Activated naive CD4-positive, alpha-beta T cell treated with anti-CD3 and anti-CD28 coated beads for 36 hours (primary cell): ENCODE measurements at regions not wholly inside any gene's neighbourhood (a gene's known extent, or its start where the extent isn't known, plus 50 kb on each side); places are given as distances from the start of the nearest gene placed in this dataset.

Experiments used
- CTCF ChIA-PET: fragments of 350-600 bp; sonication (Branson Sonifier 250); formaldehyde crosslinking; loops from one replicate; lab custom pipeline; 2021; ENCODE audit warnings: antibody characterized with exemption; lab: Charles Lee
- DNase-seq: peaks from one replicate; pipeline ENCODE4 v3.0.0-alpha.2; 2020
- H3K27ac Mint-ChIP-seq: one replicate; pipeline ENCODE4 v1.8.0; 2021; ENCODE audit warnings: mild to moderate bottlenecking, mixed read lengths
- H3K27me3 Mint-ChIP-seq: one replicate; pipeline ENCODE4 v1.8.0; 2021; ENCODE audit warnings: low read depth, mixed read lengths
- H3K36me3 Mint-ChIP-seq: one replicate; pipeline ENCODE4 v1.8.0; 2021; ENCODE audit warnings: low read depth, mixed read lengths
- H3K4me1 Mint-ChIP-seq: one replicate; pipeline ENCODE4 v1.8.0; 2021; ENCODE audit warnings: low read depth, mixed read lengths
- H3K4me3 Mint-ChIP-seq: one replicate; pipeline ENCODE4 v1.8.0; 2021; ENCODE audit warnings: mild to moderate bottlenecking, moderate library complexity, mixed read lengths
- H3K9me3 Mint-ChIP-seq: one replicate; pipeline ENCODE4 v1.8.0; 2021; ENCODE audit warnings: mixed read lengths
- intact Hi-C: fragments of 100-400 bp; cut with micrococcal nuclease; formaldehyde crosslinking; loops from one replicate; pipeline ENCODE4 v1.15.1; 2023

DNA sequence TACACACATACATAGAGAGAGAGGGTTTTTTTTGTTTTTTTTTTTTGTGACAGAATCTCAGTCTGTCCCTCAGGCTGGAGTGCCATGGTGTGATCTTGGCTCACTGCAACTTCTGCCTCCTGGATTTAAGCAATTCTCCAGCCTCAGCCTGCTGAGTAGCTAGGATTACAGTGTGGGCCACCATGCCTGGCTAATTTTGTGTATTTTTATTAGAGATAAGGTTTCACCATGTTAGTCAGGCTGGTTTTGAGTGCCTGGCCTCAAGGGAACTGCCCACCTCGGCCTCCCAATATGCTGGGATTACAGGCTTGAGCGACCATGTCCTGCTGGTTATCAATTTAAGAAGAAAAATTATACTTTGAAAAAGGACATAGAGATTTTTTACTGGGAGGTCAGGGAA, 710.6 kb downstream of the SLC6A15 start:
- H3K27me3 Mint-ChIP-seq, result no peaks in the 10 kb centered on the region
- CTCF ChIA-PET, result no interaction called here
- no peaks in the 10 kb centered on the region for H3K4me1 Mint-ChIP-seq
- H3K36me3 Mint-ChIP-seq, result no peaks in the 10 kb centered on the region
- no peak for DNase-seq
- H3K9me3 Mint-ChIP-seq, result peaks cover 9% of the 10 kb centered on the region
- H3K4me3 Mint-ChIP-seq, result no peak overlapping the region
- H3K27ac Mint-ChIP-seq, result no peak overlapping the region
- intact Hi-C loops, result no loop called here

DNA sequence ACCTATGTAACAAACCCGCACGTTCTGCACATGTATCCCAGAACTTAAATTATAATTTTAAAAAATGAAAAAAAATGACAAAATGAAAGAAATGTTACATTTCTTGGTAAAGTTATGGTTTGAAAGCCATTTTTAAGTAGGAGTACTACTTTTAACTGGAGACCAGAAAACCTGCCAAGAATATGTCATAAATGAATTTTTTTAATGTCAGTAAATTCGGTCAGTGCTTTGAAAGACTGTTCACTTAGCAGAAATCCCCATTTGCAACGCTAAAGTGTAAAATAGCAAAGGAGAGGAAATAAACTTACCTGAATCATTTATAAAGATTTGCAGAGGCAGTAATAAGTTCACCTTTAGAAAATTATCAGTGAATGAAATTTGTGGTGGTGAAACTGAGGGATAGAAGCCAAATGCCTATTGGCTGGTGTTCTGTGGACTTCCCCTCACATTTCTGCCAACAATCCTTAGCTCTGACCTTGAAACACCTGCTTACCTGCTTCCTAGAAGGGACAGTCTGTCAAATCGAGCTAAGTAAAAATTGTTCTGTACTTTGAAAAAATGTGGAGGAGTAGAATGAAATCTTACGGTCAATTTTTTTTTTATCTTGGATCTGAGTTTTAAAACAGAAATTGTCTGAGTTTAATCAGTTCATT, 714.2 kb downstream of the SLC6A15 start:
- Mint-ChIP-seq H3K36me3 (no peaks in the 10 kb centered on the region), H3K27ac (no peak overlapping the region), H3K4me1 (no peaks in the 10 kb centered on the region), H3K9me3 (peaks cover 17% of the 10 kb centered on the region), H3K27me3 (no peaks in the 10 kb centered on the region), H3K4me3 (no peak overlapping the region)
- intact Hi-C loops, result no loop called here
- CTCF ChIA-PET, result no interaction called here
- DNase-seq, result no peak

DNA sequence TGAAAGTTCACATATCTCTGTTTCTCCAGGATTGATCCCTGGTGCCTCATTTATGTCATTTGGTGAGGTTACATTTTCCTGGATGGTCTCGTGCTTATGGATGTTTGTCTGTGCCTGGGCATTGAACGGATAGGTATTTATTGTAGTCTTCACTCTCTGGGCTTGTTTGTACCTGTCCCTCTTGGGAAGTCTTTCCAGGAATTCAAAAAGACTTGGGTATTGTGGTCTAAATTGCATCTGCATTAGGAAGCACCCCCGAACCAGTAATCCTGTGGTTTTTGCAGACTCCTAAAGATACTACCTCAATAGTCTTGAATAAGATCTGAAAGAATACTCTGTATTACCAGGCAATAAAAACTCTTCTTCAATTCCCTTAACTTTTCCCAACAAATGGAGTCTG, 720.8 kb downstream of the SLC6A15 start:
- Mint-ChIP-seq H3K27ac (no peak overlapping the region), H3K9me3 (peaks cover 14% of the 10 kb centered on the region), H3K36me3 (no peaks in the 10 kb centered on the region), H3K27me3 (no peaks in the 10 kb centered on the region), H3K4me3 (no peak overlapping the region), H3K4me1 (no peaks in the 10 kb centered on the region)
- CTCF ChIA-PET, result no interaction called here
- intact Hi-C loops, result no loop called here
- no peak for DNase-seq

DNA sequence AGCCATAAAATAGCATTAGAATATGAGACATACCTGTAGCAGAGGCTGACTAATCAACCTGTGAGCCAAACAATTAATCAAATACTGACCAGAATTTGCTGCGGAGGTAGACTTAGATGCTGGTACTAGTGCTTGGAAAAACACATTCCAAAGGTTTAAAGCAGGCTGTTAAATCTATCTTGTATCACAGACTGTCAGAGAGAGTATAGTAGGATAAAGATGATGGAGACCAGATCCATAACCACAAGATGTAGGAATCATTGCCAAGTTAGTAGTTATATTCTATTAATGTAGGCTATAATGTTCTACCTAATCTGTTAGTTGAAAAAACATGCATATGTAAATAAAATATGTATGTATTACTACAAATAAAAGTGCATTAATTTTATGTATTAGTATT, 726.2 kb downstream of the SLC6A15 start:
- H3K27ac Mint-ChIP-seq, result no peak overlapping the region
- DNase-seq, result no peak
- no peak overlapping the region for H3K4me3 Mint-ChIP-seq
- H3K4me1 Mint-ChIP-seq, result no peaks in the 10 kb centered on the region
- no peaks in the 10 kb centered on the region for H3K36me3 Mint-ChIP-seq
- CTCF ChIA-PET, result no interaction called here
- H3K27me3 Mint-ChIP-seq, result no peaks in the 10 kb centered on the region
- peaks cover 6% of the 10 kb centered on the region for H3K9me3 Mint-ChIP-seq
- intact Hi-C loops, result no loop called here

GRCh38 chr12:84183576-84183975, 729.0 kb downstream of the SLC6A15 start:
- CTCF ChIA-PET, result no interaction called here

GRCh38 chr12:84174115-84174514, 738.5 kb downstream of the SLC6A15 start:
- H3K27me3 Mint-ChIP-seq, result no peaks in the 10 kb centered on the region
- no peak overlapping the region for H3K4me3 Mint-ChIP-seq
- H3K4me1 Mint-ChIP-seq, result no peaks in the 10 kb centered on the region
- DNase-seq, result no peak
- H3K36me3 Mint-ChIP-seq, result no peaks in the 10 kb centered on the region
- intact Hi-C loops, result no loop called here
- H3K9me3 Mint-ChIP-seq, result peaks cover 2% of the 10 kb centered on the region
- CTCF ChIA-PET, result no interaction called here
- H3K27ac Mint-ChIP-seq, result no peak overlapping the region

More at GRCh38 chr12:84183576-84183975, 729.0 kb downstream of the SLC6A15 start:
- Mint-ChIP-seq H3K4me3 (no peak overlapping the region), H3K27ac (no peak overlapping the region), H3K9me3 (peaks cover 1% of the 10 kb centered on the region), H3K27me3 (no peaks in the 10 kb centered on the region), H3K36me3 (no peaks in the 10 kb centered on the region), H3K4me1 (no peaks in the 10 kb centered on the region)
- intact Hi-C loops, result no loop called here
- no peak for DNase-seq

GRCh38 chr12:84172823-84173424, 739.7 kb downstream of the SLC6A15 start:
- no peak for DNase-seq
- Mint-ChIP-seq H3K27ac (no peak overlapping the region), H3K4me3 (no peak overlapping the region), H3K36me3 (no peaks in the 10 kb centered on the region), H3K27me3 (no peaks in the 10 kb centered on the region), H3K4me1 (no peaks in the 10 kb centered on the region), H3K9me3 (peaks cover 2% of the 10 kb centered on the region)
- intact Hi-C loops, result no loop called here
- CTCF ChIA-PET, result no interaction called here

- Mint-ChIP-seq H3K27me3 (no peaks in the 10 kb centered on the region), H3K27ac (no peak overlapping the region), H3K4me3 (no peak overlapping the region), H3K9me3 (peaks cover 2% of the 10 kb centered on the region), H3K36me3 (no peaks in the 10 kb centered on the region), H3K4me1 (no peaks in the 10 kb centered on the region)
- CTCF ChIA-PET, result no interaction called here
- no peak for DNase-seq
- intact Hi-C loops, result no loop called here
Measured at GRCh38 chr12:84166812-84167211, 745.8 kb downstream of the SLC6A15 start.

- no peak for DNase-seq
- intact Hi-C loops, result no loop called here
- Mint-ChIP-seq H3K4me1 (no peaks in the 10 kb centered on the region), H3K9me3 (peaks cover 2% of the 10 kb centered on the region), H3K4me3 (no peak overlapping the region), H3K27ac (no peak overlapping the region), H3K27me3 (no peaks in the 10 kb centered on the region), H3K36me3 (no peaks in the 10 kb centered on the region)
- CTCF ChIA-PET, result interaction anchor here (0.5 kb wide), 1 partner anchor 12 kb away, joined by 3 read pairs; no protein-coding TSS in a partner anchor
Measured at GRCh38 chr12:84165998-84166571, 746.5 kb downstream of the SLC6A15 start.

GRCh38 chr12:84161296-84161695, 751.3 kb downstream of the SLC6A15 start:
- H3K27me3 Mint-ChIP-seq, result no peaks in the 10 kb centered on the region
- DNase-seq, result no peak
- no peak overlapping the region for H3K27ac Mint-ChIP-seq
- intact Hi-C loops, result no loop called here
- CTCF ChIA-PET, result no interaction called here
- H3K4me3 Mint-ChIP-seq, result no peak overlapping the region
- no peaks in the 10 kb centered on the region for H3K4me1 Mint-ChIP-seq
- no peaks in the 10 kb centered on the region for H3K9me3 Mint-ChIP-seq
- no peaks in the 10 kb centered on the region for H3K36me3 Mint-ChIP-seq

DNA sequence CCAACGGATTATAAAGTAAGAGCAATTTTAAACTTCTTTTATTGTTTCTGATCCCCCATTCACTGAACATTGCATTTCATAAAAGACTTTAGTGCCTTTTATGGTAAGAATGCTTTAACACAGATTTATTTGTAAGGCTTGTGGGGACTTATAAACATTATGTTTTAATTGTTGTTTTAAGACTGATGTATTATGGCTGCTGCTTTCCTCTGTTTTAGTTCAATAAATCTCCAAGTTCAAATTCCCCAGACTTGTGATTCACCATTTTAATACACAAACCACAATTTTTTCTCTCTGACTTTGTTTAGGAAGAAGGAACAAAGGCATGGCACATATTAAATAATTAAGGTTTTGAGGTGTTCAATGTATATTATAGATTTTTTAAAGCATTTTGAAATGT, 753.3 kb downstream of the SLC6A15 start:
- Mint-ChIP-seq H3K4me3 (no peak overlapping the region), H3K36me3 (no peaks in the 10 kb centered on the region), H3K9me3 (peaks cover 2% of the 10 kb centered on the region), H3K27me3 (no peaks in the 10 kb centered on the region), H3K27ac (no peak overlapping the region), H3K4me1 (no peaks in the 10 kb centered on the region)
- intact Hi-C loops, result no loop called here
- DNase-seq, result no peak
- CTCF ChIA-PET, result no interaction called here

GRCh38 chr12:84157170-84157569, 755.4 kb downstream of the SLC6A15 start:
- Mint-ChIP-seq H3K36me3 (no peaks in the 10 kb centered on the region), H3K9me3 (peaks cover 2% of the 10 kb centered on the region), H3K4me1 (no peaks in the 10 kb centered on the region), H3K27me3 (no peaks in the 10 kb centered on the region), H3K4me3 (no peak overlapping the region), H3K27ac (no peak overlapping the region)
- CTCF ChIA-PET, result no interaction called here
- intact Hi-C loops, result no loop called here
- DNase-seq, result no peak
